GM12874 (cell line): ENCODE measurements at regions not wholly inside any gene's neighbourhood (a gene's known extent, or its start where the extent isn't known, plus 50 kb on each side); places are given as distances from the start of the nearest gene placed in this dataset.
A peak's percentile ranks its signal among the peaks of the same experiment; 100 is the strongest.

Experiments used
- CTCF ChIP-seq: IDR thresholded peaks from 2 replicates; pipeline ENCODE4 v1.5.1; 2011; ENCODE audit warnings: low read depth, mild to moderate bottlenecking, control low read depth, low read length, moderate library complexity; ENCODE audit not compliant: insufficient read depth

GRCh38 chr15:98167722-98168268 lies 207.3 kb downstream of the ARRDC4 start:
- no peak for TF ChIP-seq CTCF

- TF ChIP-seq CTCF = no peak
Observed at GRCh38 chr15:98169551-98169950, 209.0 kb downstream of the ARRDC4 start.

- no peak for TF ChIP-seq CTCF
Observed at GRCh38 chr15:98174286-98174685, 213.8 kb downstream of the ARRDC4 start.

- no peak for TF ChIP-seq CTCF
Observed at GRCh38 chr15:98174841-98175240, 214.3 kb downstream of the ARRDC4 start.

- peak; percentile 23; the same call in 1 of the 2 replicates for TF ChIP-seq CTCF
Observed at GRCh38 chr15:98177966-98178592, 217.6 kb downstream of the ARRDC4 start.

GRCh38 chr15:98178861-98179260 lies 218.4 kb downstream of the ARRDC4 start:
- no peak for TF ChIP-seq CTCF

- TF ChIP-seq CTCF = no peak
Observed at GRCh38 chr15:98187549-98187948, 227.0 kb downstream of the ARRDC4 start.
